Esophagus squamous epithelium (tissue), 5 donors: ENCODE measurements at regions not wholly inside any gene's neighbourhood (a gene's known extent, or its start where the extent isn't known, plus 50 kb on each side); places are given as distances from the start of the nearest gene placed in this dataset.
A peak's percentile ranks its signal among the peaks of the same experiment; 100 is the strongest.

Experiments
- DNase-seq: peaks from one replicate; lab custom pipeline; 2025; lab: John Stamatoyannopoulos, UW
- H3K27ac ChIP-seq, 4 donors: fragments of 200-600 bp; sonication (generic); one replicate each; pipeline ENCODE4 v1.5.1; 2016 to 2019; ENCODE audit warnings: mild to moderate bottlenecking in 1 of 4
- H3K27me3 ChIP-seq, 4 donors: fragments of 200-600 bp; sonication (generic); 1 replicate in 3 of 4; 2 replicates in 1 of 4; pipeline versions ENCODE4 v1.5.1 to v1.6.0; 2017 to 2021; ENCODE audit warnings: antibody characterized with exemption in 1 of 4
- H3K36me3 ChIP-seq, 3 donors: fragments of 200-600 bp; sonication (generic); one replicate each; pipeline ENCODE4 v1.5.1; 2016 to 2019
- H3K4me1 ChIP-seq, 3 donors: fragments of 200-600 bp; sonication (generic); one replicate each; pipeline ENCODE4 v1.5.1; 2017 to 2019
- H3K4me3 ChIP-seq, 4 donors: fragments of 200-600 bp; sonication (generic); 1 replicate in 3 of 4; 2 replicates in 1 of 4; pipeline ENCODE4 v1.5.1; 2016 to 2019; ENCODE audit warnings: mild to moderate bottlenecking in 2 of 4, moderate library complexity in 1 of 4
- H3K9me3 ChIP-seq, 3 donors: fragments of 200-600 bp; sonication (generic); one replicate each; pipeline ENCODE4 v1.5.1; 2016 to 2019
- CTCF ChIP-seq, 6 experiments: fragments of 450-650 bp in 4 of 6; fragments of 200-600 bp in 2 of 6; sonication (generic) in 2 of 6; IDR thresholded peaks; one replicate each; pipeline ENCODE4 v1.5.1; 2016 to 2019; ENCODE audit warnings: antibody characterized with exemption in 6 of 6, mild to moderate bottlenecking in 4 of 6, moderate library complexity in 4 of 6
- POLR2A ChIP-seq, 4 donors: fragments of 450-650 bp; IDR thresholded peaks; one replicate each; pipeline ENCODE4 v1.6.1; 2017; ENCODE audit warnings: antibody characterized with exemption in 4 of 4, mild to moderate bottlenecking in 4 of 4, moderate library complexity in 3 of 4
- WGBS, 2 donors: methylation state at CpG; one replicate each; pipeline ENCODE4 v1.1.5; 2018; 5-methylcytosine and 5-hydroxymethylcytosine counted together
- intact Hi-C: fragments of 100-400 bp; cut with DNase I; formaldehyde crosslinking; loops from one replicate; pipeline ENCODE4 v1.15.0; 2022
- donor health status: DM: yes; HTN: yes; CAD: no.

GRCh38 chr5:87119588-87119987 is 148.1 kb upstream of the RASA1 start:
- peaks cover 0 to 25% (median 16%) of the 10 kb centered on the region in 3 donors for H3K4me1 ChIP-seq

GRCh38 chr5:87120518-87121303 is 147.0 kb upstream of the RASA1 start:
- peaks cover 0 to 25% (median 16%) of the 10 kb centered on the region in 3 donors for H3K4me1 ChIP-seq
- H3K27ac ChIP-seq: peak overlapping the region; percentile 22 to 57 (median 39)
- 0% methylated on average over 2 of the region's 2 CpGs for WGBS, 2 donors

More at GRCh38 chr5:87119588-87119987, 148.1 kb upstream of the RASA1 start:
- H3K36me3 ChIP-seq: no peaks in the 10 kb centered on the region
- intact Hi-C loops: no loop called here
- TF ChIP-seq CTCF (IDR thresholded peaks at IDR 0.05) (no peak), POLR2A (IDR thresholded peaks at IDR 0.05) (no peak)
- H3K27ac ChIP-seq: peak overlapping the region in 1 of 4 donors; percentile 57
- no peak for DNase-seq
- 95 to 96% methylated on average over 3 of the region's 3 CpGs for WGBS, 2 donors
- no peak overlapping the region for H3K4me3 ChIP-seq
- no peaks in the 10 kb centered on the region for H3K9me3 ChIP-seq
- H3K27me3 ChIP-seq: no peaks in the 10 kb centered on the region

GRCh38 chr5:87121304-87122150 is 146.2 kb upstream of the RASA1 start:
- Histone ChIP-seq H3K4me1 (peaks cover 0 to 25% (median 16%) of the 10 kb centered on the region in 3 donors), H3K9me3 (no peaks in the 10 kb centered on the region), H3K4me3 (no peak overlapping the region), H3K27me3 (no peaks in the 10 kb centered on the region), H3K27ac (peak overlapping the region in 3 of 4 donors; percentile 8 to 57 (median 28)), H3K36me3 (no peaks in the 10 kb centered on the region)
- intact Hi-C loops: no loop called here
- TF ChIP-seq POLR2A (IDR thresholded peaks at IDR 0.05) (no peak), CTCF (IDR thresholded peaks at IDR 0.05) (no peak)
- WGBS, 2 donors: 21 to 35% methylated on average over 5 of the region's 5 CpGs
- no peak for DNase-seq

More at GRCh38 chr5:87120518-87121303, 147.0 kb upstream of the RASA1 start:
- H3K36me3 ChIP-seq: no peaks in the 10 kb centered on the region
- no peaks in the 10 kb centered on the region for H3K27me3 ChIP-seq
- no peak overlapping the region for H3K4me3 ChIP-seq
- H3K9me3 ChIP-seq: no peaks in the 10 kb centered on the region
- no peak for TF ChIP-seq CTCF (IDR thresholded peaks at IDR 0.05)
- TF ChIP-seq POLR2A (IDR thresholded peaks at IDR 0.05): no peak
- intact Hi-C loops: no loop called here
- no peak for DNase-seq

GRCh38 chr5:87122151-87122977 is 145.3 kb upstream of the RASA1 start:
- H3K9me3 ChIP-seq: no peaks in the 10 kb centered on the region
- no peak for DNase-seq
- no peaks in the 10 kb centered on the region for H3K27me3 ChIP-seq
- no peak for TF ChIP-seq CTCF (IDR thresholded peaks at IDR 0.05)
- no peak overlapping the region for H3K4me3 ChIP-seq
- intact Hi-C loops: no loop called here
- no peaks in the 10 kb centered on the region for H3K36me3 ChIP-seq
- H3K27ac ChIP-seq: peak overlapping the region in 1 of 4 donors; percentile 28
- H3K4me1 ChIP-seq: peaks cover 0 to 25% (median 16%) of the 10 kb centered on the region in 3 donors
- 75 to 79% methylated on average over 4 of the region's 4 CpGs for WGBS, 2 donors
